ENCODE measurements at regions not wholly inside any gene's neighbourhood (a gene's known extent, or its start where the extent isn't known, plus 50 kb on each side); places are given as distances from the start of the nearest gene placed in this dataset.

- Mint-ChIP-seq H3K27me3 (ENCODE audit: insufficient read depth, unreplicated experiment) (no peaks in the 10 kb centered on the region), H3K36me3 (ENCODE audit: insufficient read depth, unreplicated experiment) (no peaks in the 10 kb centered on the region), H3K27ac (ENCODE audit: low read depth, unreplicated experiment) (peak overlapping the region; percentile 93), H3K4me3 (ENCODE audit: unreplicated experiment) (peak overlapping the region; percentile 15), H3K4me1 (ENCODE audit: insufficient read depth, unreplicated experiment) (peaks cover 35% of the 10 kb centered on the region), H3K9me3 (ENCODE audit: unreplicated experiment) (peaks cover 4% of the 10 kb centered on the region)
- no peak for TF ChIP-seq CTCF (IDR thresholded peaks at IDR 0.05; ENCODE audit: unreplicated experiment)
- ChIA-PET POLR2A (interaction anchor here (0.9 kb wide), 1 partner anchor 135 kb away, joined by 3 read pairs; no protein-coding TSS in a partner anchor), CTCF (no interaction called here)
- BruUV-seq (replicated peaks) = no TSS peak
- intact Hi-C loops (cut with micrococcal nuclease) = loop anchor here (2.0 to 10.0 kb wide), 2 partner anchors 71 to 117 kb away; no protein-coding TSS in a partner anchor
- DNase-seq (ENCODE audit: unreplicated experiment) = peak; percentile 96
Observed at GRCh38 chr18:40985436-40985835, 969.6 kb upstream of the PIK3C3 start.

GRCh38 chr18:40984856-40985255, 970.2 kb upstream of the PIK3C3 start:
- peak; percentile 88 for DNase-seq (ENCODE audit: unreplicated experiment)
- intact Hi-C loops (cut with micrococcal nuclease) = loop anchor here (2.0 to 10.0 kb wide), 2 partner anchors 70 to 116 kb away; no protein-coding TSS in a partner anchor
- Mint-ChIP-seq H3K4me1 (ENCODE audit: insufficient read depth, unreplicated experiment) (peaks cover 35% of the 10 kb centered on the region), H3K9me3 (ENCODE audit: unreplicated experiment) (no peaks in the 10 kb centered on the region), H3K27me3 (ENCODE audit: insufficient read depth, unreplicated experiment) (no peaks in the 10 kb centered on the region), H3K36me3 (ENCODE audit: insufficient read depth, unreplicated experiment) (no peaks in the 10 kb centered on the region), H3K4me3 (ENCODE audit: unreplicated experiment) (peak overlapping the region; percentile 16), H3K27ac (ENCODE audit: low read depth, unreplicated experiment) (peak overlapping the region; percentile 93)
- no peak for TF ChIP-seq CTCF (IDR thresholded peaks at IDR 0.05; ENCODE audit: unreplicated experiment)
- ChIA-PET POLR2A (interaction anchor here (0.6 to 1.1 kb wide), 3 partner anchors 35 to 118 kb away, joined by 3 read pairs; no protein-coding TSS in a partner anchor), CTCF (no interaction called here)
- TSS peak; percentile 57 for BruUV-seq (replicated peaks)

GRCh38 chr18:40983835-40984234, 971.2 kb upstream of the PIK3C3 start:
- Mint-ChIP-seq H3K27ac (ENCODE audit: low read depth, unreplicated experiment) (peak overlapping the region; percentile 93), H3K4me1 (ENCODE audit: insufficient read depth, unreplicated experiment) (peaks cover 35% of the 10 kb centered on the region), H3K36me3 (ENCODE audit: insufficient read depth, unreplicated experiment) (no peaks in the 10 kb centered on the region), H3K27me3 (ENCODE audit: insufficient read depth, unreplicated experiment) (no peaks in the 10 kb centered on the region), H3K9me3 (ENCODE audit: unreplicated experiment) (no peaks in the 10 kb centered on the region), H3K4me3 (ENCODE audit: unreplicated experiment) (no peak overlapping the region)
- no peak for DNase-seq (ENCODE audit: unreplicated experiment)
- intact Hi-C loops (cut with micrococcal nuclease) = loop anchor here (2.0 to 10.0 kb wide), 2 partner anchors 69 to 115 kb away; no protein-coding TSS in a partner anchor
- ChIA-PET POLR2A (interaction anchor here (0.6 to 1.1 kb wide), 4 partner anchors 15 to 1570 kb away, joined by 3 to 4 read pairs (median 4); no protein-coding TSS in a partner anchor), CTCF (interaction anchor here (0.6 to 1.0 kb wide), 4 partner anchors 45 to 115 kb away, joined by 3 read pairs; no protein-coding TSS in a partner anchor)
- no peak for TF ChIP-seq CTCF (IDR thresholded peaks at IDR 0.05; ENCODE audit: unreplicated experiment)
- no TSS peak for BruUV-seq (replicated peaks)

GRCh38 chr18:40980171-40980570, 974.9 kb upstream of the PIK3C3 start:
- no peak for DNase-seq (ENCODE audit: unreplicated experiment)
- Mint-ChIP-seq H3K27ac (ENCODE audit: low read depth, unreplicated experiment) (no peak overlapping the region), H3K4me1 (ENCODE audit: insufficient read depth, unreplicated experiment) (peaks cover 23% of the 10 kb centered on the region), H3K36me3 (ENCODE audit: insufficient read depth, unreplicated experiment) (no peaks in the 10 kb centered on the region), H3K4me3 (ENCODE audit: unreplicated experiment) (no peak overlapping the region), H3K27me3 (ENCODE audit: insufficient read depth, unreplicated experiment) (no peaks in the 10 kb centered on the region), H3K9me3 (ENCODE audit: unreplicated experiment) (no peaks in the 10 kb centered on the region)
- no peak for TF ChIP-seq CTCF (IDR thresholded peaks at IDR 0.05; ENCODE audit: unreplicated experiment)
- ChIA-PET CTCF (interaction anchor here (0.6 to 1.2 kb wide), 3 partner anchors 396 to 835 kb away, joined by 3 to 4 read pairs (median 3); no protein-coding TSS in a partner anchor), POLR2A (no interaction called here)
- intact Hi-C loops (cut with micrococcal nuclease) = loop anchor here (10.0 kb wide), 1 partner anchor 65 kb away; no protein-coding TSS in a partner anchor
- BruUV-seq (replicated peaks) = no TSS peak

All from MCF 10A (cell line).